ENCODE measurements at regions not wholly inside any gene's neighbourhood (a gene's known extent, or its start where the extent isn't known, plus 50 kb on each side); places are given as distances from the start of the nearest gene placed in this dataset.
"Not testable (repeated sequence)": the region's sequence is repeated elsewhere in the genome, so short reads cannot be mapped to it uniquely, and the experiment has no call there.

DNA sequence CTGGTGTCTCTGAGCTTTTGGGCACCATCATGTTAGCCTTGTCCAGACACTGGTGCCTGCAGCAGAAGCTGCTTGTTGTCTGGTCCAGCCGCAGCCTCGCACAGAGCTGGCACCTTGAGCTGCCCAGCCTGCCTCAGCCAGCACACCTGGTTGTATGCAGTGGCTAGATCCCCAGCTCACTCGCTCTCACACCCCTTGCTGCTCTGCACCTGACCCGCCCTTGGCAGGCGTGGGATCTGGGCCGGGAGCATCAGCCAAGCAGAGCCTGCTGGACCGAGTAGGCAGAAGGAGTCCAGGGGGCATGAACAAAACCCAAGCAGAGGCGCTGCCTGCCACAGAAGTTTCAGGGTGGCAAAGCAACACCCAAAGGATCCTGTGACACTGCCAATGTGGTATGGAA is 79.7 kb upstream of the ITGB1 start:
- DNase-seq, result no peak
- WGBS (ENCODE audit: insufficient coverage, low lambda C conversion rate), result no CpG with 5 or more reads among the region's 8 CpGs
- no peaks in the 10 kb centered on the region for H3K36me3 ChIP-seq (ENCODE audit: control insufficient read depth, insufficient read depth, low read length)
- no peak overlapping the region for H3K4me3 ChIP-seq (ENCODE audit: low read length)
- no peaks in the 10 kb centered on the region for H3K4me1 ChIP-seq (ENCODE audit: control insufficient read depth, insufficient read depth, low read length)
- no peaks in the 10 kb centered on the region for H3K27me3 ChIP-seq (ENCODE audit: control insufficient read depth, insufficient read depth, low read length)
- no peak overlapping the region for H3K27ac ChIP-seq (ENCODE audit: low read length)
- H3K9me3 ChIP-seq (ENCODE audit: control insufficient read depth, low read depth, low read length), result peaks cover 5% of the 10 kb centered on the region

DNA sequence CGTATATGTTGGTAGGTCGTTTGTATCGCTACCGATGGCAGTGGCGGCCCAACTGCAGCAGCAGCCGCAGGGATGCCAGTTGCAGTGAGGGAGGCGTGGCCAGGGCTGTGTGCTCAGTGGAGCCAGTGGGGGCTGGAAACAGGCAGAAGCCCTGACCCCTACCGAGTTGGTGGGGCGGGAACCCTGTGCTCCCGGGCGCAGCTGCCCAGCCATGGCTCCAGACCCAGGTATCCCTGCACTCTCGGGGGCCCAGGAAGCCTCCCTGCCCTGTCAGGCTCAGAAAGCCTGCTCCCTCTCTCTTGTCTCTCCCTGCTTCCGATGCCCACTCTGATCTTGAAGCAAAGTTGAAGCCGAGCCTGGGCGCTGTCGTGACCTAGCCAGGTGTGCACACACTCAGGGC is 78.6 kb upstream of the ITGB1 start:
- Histone ChIP-seq H3K27ac (ENCODE audit: low read length) (no peak overlapping the region), H3K36me3 (ENCODE audit: control insufficient read depth, insufficient read depth, low read length) (no peaks in the 10 kb centered on the region), H3K4me1 (ENCODE audit: control insufficient read depth, insufficient read depth, low read length) (no peaks in the 10 kb centered on the region), H3K27me3 (ENCODE audit: control insufficient read depth, insufficient read depth, low read length) (no peaks in the 10 kb centered on the region), H3K9me3 (ENCODE audit: control insufficient read depth, low read depth, low read length) (peaks cover 5% of the 10 kb centered on the region), H3K4me3 (ENCODE audit: low read length) (no peak overlapping the region)
- DNase-seq, result no peak
- WGBS (ENCODE audit: insufficient coverage, low lambda C conversion rate), result no CpG with 5 or more reads among the region's 16 CpGs

DNA sequence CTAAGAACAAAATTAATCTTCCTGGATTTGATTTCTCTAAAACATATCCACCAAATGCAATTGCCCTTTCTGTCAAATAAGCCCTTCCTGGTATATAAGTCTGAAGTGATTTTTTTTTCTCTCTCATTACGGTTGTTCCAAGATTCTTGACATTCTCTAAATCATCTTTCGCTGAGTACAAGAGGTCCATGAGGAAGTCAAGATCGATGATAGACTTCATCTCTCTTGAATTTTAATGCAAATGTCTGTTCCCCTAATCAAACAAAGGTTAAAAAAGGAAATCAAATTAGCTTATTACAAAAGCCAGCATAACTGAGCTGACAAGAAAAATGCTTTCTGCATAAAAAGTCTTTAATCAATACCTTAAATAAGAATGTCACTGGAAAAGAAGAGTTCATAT is 77.4 kb upstream of the ITGB1 start:
- Histone ChIP-seq H3K27ac (ENCODE audit: low read length) (no peak overlapping the region), H3K4me1 (ENCODE audit: control insufficient read depth, insufficient read depth, low read length) (no peaks in the 10 kb centered on the region), H3K9me3 (ENCODE audit: control insufficient read depth, low read depth, low read length) (peaks cover 5% of the 10 kb centered on the region), H3K4me3 (ENCODE audit: low read length) (no peak overlapping the region), H3K36me3 (ENCODE audit: control insufficient read depth, insufficient read depth, low read length) (no peaks in the 10 kb centered on the region), H3K27me3 (ENCODE audit: control insufficient read depth, insufficient read depth, low read length) (no peaks in the 10 kb centered on the region)
- 67% methylated on average over 2 of the region's 3 CpGs for WGBS (ENCODE audit: insufficient coverage, low lambda C conversion rate)
- no peak for DNase-seq

DNA sequence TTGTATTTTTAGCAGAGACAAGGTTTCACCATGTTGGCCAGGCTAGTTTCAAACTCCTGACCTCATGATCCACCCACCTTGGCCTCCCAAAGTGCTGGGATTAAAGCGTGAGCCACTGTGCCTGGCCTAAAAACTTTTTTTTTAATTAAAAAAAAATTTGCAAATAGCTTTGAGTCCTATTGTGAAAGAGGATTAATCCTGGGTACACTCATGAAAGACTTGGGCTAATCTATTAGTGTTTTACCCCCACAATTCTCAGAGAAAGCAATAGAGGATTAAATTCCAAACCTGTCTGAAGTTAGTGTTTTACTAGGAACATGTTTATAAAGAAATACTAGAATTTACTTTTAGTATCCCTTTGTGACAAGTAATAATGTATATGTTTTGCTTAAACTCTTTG is 76.9 kb upstream of the ITGB1 start:
- peaks cover 5% of the 10 kb centered on the region for H3K9me3 ChIP-seq (ENCODE audit: control insufficient read depth, low read depth, low read length)
- no peak overlapping the region for H3K4me3 ChIP-seq (ENCODE audit: low read length)
- no peaks in the 10 kb centered on the region for H3K27me3 ChIP-seq (ENCODE audit: control insufficient read depth, insufficient read depth, low read length)
- H3K27ac ChIP-seq (ENCODE audit: low read length), result no peak overlapping the region
- H3K4me1 ChIP-seq (ENCODE audit: control insufficient read depth, insufficient read depth, low read length), result no peaks in the 10 kb centered on the region
- DNase-seq, result no peak
- no peaks in the 10 kb centered on the region for H3K36me3 ChIP-seq (ENCODE audit: control insufficient read depth, insufficient read depth, low read length)
- WGBS (ENCODE audit: insufficient coverage, low lambda C conversion rate), result no CpG with 5 or more reads among the region's 1 CpG

DNA sequence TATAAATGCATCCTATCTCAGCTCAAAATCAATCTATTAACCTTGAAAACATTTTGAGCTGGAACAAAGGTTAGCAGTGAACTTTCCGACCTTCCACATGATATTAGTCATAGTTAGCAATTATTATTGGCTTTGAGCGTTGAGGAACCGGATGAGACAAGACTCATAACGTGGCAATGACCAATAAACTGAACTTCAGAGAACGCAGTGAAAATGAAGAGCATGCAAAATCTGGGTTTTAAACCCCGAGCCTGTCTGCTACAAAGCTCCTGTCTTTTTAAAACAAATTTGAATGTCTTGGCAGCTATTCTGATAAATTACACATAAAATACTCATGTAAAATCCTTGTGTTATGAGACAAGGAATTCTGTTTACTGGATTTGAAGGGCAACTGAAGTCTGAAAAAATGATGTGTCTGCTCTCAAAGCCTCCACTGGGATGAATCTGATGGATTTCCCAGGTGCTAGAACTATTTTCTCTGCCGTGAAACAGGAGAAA is 74.7 kb upstream of the ITGB1 start:
- Histone ChIP-seq H3K4me1 (ENCODE audit: control insufficient read depth, insufficient read depth, low read length) (no peaks in the 10 kb centered on the region), H3K27ac (ENCODE audit: low read length) (no peak overlapping the region), H3K27me3 (ENCODE audit: control insufficient read depth, insufficient read depth, low read length) (no peaks in the 10 kb centered on the region), H3K36me3 (ENCODE audit: control insufficient read depth, insufficient read depth, low read length) (no peaks in the 10 kb centered on the region), H3K4me3 (ENCODE audit: low read length) (no peak overlapping the region), H3K9me3 (ENCODE audit: control insufficient read depth, low read depth, low read length) (peaks cover 5% of the 10 kb centered on the region)
- DNase-seq, result no peak
- 60% methylated on average over 3 of the region's 7 CpGs for WGBS (ENCODE audit: insufficient coverage, low lambda C conversion rate)

DNA sequence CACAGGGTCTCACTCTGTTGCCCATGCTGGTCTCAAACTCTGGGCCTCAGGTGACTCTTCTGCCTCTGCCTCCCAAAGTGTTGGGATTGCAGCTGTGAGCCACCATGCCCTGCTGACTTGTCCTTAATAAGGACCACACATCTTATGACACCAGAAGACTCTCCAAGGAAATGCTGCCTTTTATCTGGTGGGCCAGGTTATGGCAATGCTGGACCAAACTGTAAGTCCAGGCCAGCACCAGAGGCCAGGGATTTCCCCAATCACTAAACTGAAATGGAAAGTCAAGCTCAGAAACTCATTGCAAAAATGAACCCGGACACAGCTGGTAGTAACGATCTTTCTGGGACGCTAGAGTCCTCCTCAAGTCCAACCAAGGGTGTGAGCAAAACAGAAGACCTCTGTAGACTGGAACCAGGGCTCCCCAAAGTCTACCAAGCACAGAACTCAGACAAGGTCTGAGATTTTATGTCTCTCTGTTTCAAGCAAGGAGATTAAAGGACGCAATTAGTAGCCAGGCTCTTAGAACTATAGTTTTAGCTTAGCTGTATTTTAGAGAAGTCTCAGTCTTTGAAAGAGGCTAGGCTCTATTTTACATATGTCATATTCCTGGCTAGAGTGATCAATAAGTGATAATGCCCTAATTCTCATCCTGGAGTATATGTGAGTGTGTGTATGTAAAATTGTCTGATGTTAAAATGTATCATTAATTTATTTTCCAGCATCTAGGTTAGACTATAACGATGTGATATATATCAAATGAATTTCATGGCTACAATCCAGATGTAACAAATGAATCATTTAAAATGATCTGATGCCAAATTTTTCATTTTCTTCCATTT is 74.0 kb upstream of the ITGB1 start:
- no peaks in the 10 kb centered on the region for H3K36me3 ChIP-seq (ENCODE audit: control insufficient read depth, insufficient read depth, low read length)
- no peaks in the 10 kb centered on the region for H3K27me3 ChIP-seq (ENCODE audit: control insufficient read depth, insufficient read depth, low read length)
- no peak for DNase-seq
- no peak overlapping the region for H3K27ac ChIP-seq (ENCODE audit: low read length)
- no peaks in the 10 kb centered on the region for H3K4me1 ChIP-seq (ENCODE audit: control insufficient read depth, insufficient read depth, low read length)
- peaks cover 5% of the 10 kb centered on the region for H3K9me3 ChIP-seq (ENCODE audit: control insufficient read depth, low read depth, low read length)
- H3K4me3 ChIP-seq (ENCODE audit: low read length), result no peak overlapping the region
- WGBS (ENCODE audit: insufficient coverage, low lambda C conversion rate), result 80% methylated on average over 1 of the region's 5 CpGs

DNA sequence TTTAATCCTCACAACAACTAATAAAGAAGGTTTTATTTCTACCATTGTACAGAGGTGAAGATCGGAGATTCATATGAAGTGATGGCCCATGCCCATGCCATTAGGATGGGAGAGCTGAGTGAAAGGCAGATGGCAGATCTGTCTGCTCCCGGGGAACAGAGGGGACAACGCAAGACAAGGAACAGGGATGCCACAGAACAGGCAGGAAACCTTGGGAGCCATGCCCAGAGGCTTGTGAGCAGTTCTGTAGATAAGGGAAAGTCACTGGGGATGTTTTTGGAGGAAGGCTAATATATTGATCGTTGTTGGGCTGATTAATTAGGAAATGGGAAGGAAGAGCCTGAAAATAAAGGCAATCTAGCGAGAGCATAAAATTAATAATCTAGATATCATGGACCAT is 73.1 kb upstream of the ITGB1 start:
- Histone ChIP-seq H3K4me3 (ENCODE audit: low read length) (no peak overlapping the region), H3K4me1 (ENCODE audit: control insufficient read depth, insufficient read depth, low read length) (no peaks in the 10 kb centered on the region), H3K27ac (ENCODE audit: low read length) (no peak overlapping the region), H3K27me3 (ENCODE audit: control insufficient read depth, insufficient read depth, low read length) (no peaks in the 10 kb centered on the region), H3K9me3 (ENCODE audit: control insufficient read depth, low read depth, low read length) (no peaks in the 10 kb centered on the region), H3K36me3 (ENCODE audit: control insufficient read depth, insufficient read depth, low read length) (no peaks in the 10 kb centered on the region)
- 100% methylated on average over 1 of the region's 5 CpGs for WGBS (ENCODE audit: insufficient coverage, low lambda C conversion rate)
- DNase-seq, result no peak

DNA sequence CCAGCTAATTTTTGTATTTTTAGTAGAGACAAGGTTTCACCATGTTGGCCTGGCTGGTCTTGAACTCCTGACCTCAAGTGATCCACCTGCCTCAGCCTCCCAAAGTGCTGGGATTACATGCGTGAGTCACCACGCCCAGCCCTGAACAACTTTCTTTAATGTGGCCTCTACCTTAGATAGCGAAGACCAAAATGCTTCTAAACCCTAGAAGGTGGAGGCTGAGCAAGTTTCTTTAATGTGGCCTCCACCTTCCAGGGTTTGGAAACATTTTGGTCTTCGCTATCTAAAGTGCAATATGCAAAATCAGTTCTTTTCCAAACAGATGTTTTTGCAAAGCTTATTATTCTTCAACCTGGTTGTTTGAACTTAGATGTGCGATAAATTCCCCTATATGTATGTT is 70.5 kb upstream of the ITGB1 start:
- not testable (repeated sequence) for H3K27ac ChIP-seq (ENCODE audit: low read length); DNase-seq; H3K36me3 ChIP-seq (ENCODE audit: control insufficient read depth, insufficient read depth, low read length); H3K9me3 ChIP-seq (ENCODE audit: control insufficient read depth, low read depth, low read length); H3K27me3 ChIP-seq (ENCODE audit: control insufficient read depth, insufficient read depth, low read length); H3K4me3 ChIP-seq (ENCODE audit: low read length); H3K4me1 ChIP-seq (ENCODE audit: control insufficient read depth, insufficient read depth, low read length)
- 96% methylated on average over 2 of the region's 5 CpGs for WGBS (ENCODE audit: insufficient coverage, low lambda C conversion rate)

DNA sequence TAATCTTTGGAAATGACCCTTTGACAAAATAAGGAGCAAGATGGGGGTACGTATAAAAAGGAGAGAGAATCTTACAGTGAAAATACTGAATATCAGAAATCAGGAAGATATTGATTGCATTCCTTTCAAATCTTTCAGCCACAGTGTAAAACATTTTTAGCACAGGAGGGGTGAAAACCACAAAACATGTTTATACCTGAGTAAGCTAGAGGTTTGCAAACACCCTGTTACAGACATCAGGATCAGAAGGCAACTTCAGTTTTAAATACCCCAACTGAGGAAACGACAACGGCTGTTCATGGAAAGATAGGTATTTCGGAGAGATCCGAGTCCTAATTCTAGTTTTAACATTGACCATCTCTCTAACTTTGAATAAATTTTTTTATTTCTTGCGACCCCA is 69.1 kb upstream of the ITGB1 start:
- H3K4me1 ChIP-seq (ENCODE audit: control insufficient read depth, insufficient read depth, low read length), result no peaks in the 10 kb centered on the region
- no peak overlapping the region for H3K4me3 ChIP-seq (ENCODE audit: low read length)
- H3K9me3 ChIP-seq (ENCODE audit: control insufficient read depth, low read depth, low read length), result no peaks in the 10 kb centered on the region
- H3K27ac ChIP-seq (ENCODE audit: low read length), result no peak overlapping the region
- H3K36me3 ChIP-seq (ENCODE audit: control insufficient read depth, insufficient read depth, low read length), result no peaks in the 10 kb centered on the region
- DNase-seq, result no peak
- WGBS (ENCODE audit: insufficient coverage, low lambda C conversion rate), result 100% methylated on average over 1 of the region's 6 CpGs
- no peaks in the 10 kb centered on the region for H3K27me3 ChIP-seq (ENCODE audit: control insufficient read depth, insufficient read depth, low read length)

DNA sequence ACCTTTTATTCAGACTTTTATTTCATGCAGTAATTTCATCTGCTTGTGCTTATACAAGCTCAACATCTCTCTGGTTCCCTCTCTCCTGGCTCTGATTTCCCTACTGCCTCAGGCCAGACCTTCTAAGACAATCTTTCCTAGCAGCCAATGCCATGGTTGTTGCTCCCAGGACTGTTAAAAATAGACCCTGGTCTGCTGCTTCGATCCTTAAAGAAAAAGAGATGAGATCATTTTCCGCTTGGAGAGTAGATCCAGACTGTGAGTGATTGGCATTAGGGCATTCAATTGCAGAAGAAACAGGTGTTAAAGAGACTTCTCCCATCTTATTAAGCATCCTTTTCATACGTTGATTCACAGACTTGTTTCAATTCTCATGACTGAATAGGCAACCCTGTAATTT is 68.4 kb upstream of the ITGB1 start:
- Histone ChIP-seq H3K27me3 (ENCODE audit: control insufficient read depth, insufficient read depth, low read length) (no peaks in the 10 kb centered on the region), H3K4me1 (ENCODE audit: control insufficient read depth, insufficient read depth, low read length) (no peaks in the 10 kb centered on the region), H3K9me3 (ENCODE audit: control insufficient read depth, low read depth, low read length) (no peaks in the 10 kb centered on the region), H3K36me3 (ENCODE audit: control insufficient read depth, insufficient read depth, low read length) (no peaks in the 10 kb centered on the region), H3K27ac (ENCODE audit: low read length) (no peak overlapping the region), H3K4me3 (ENCODE audit: low read length) (no peak overlapping the region)
- DNase-seq, result no peak
- no CpG with 5 or more reads among the region's 3 CpGs for WGBS (ENCODE audit: insufficient coverage, low lambda C conversion rate)

DNA sequence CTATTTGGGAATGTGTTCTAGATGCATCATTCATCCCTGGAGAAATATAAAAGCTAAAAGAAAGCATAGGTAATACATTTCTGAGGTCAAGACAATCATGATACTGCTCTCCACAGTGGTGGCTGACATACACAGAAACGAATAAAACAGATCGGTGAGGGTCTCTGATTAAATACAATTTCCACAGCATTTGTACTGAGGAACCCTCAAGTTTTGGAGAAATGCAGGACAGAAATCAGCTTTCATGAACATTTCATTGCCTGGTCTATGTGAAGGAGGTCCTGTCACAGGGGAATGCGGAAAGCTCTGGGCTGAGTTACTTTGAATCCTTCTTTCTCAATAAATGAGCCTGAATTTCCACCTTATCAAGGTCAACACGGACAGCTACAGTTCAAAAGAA is 67.9 kb upstream of the ITGB1 start:
- Histone ChIP-seq H3K27me3 (ENCODE audit: control insufficient read depth, insufficient read depth, low read length) (no peaks in the 10 kb centered on the region), H3K9me3 (ENCODE audit: control insufficient read depth, low read depth, low read length) (no peaks in the 10 kb centered on the region), H3K27ac (ENCODE audit: low read length) (no peak overlapping the region), H3K4me1 (ENCODE audit: control insufficient read depth, insufficient read depth, low read length) (no peaks in the 10 kb centered on the region), H3K36me3 (ENCODE audit: control insufficient read depth, insufficient read depth, low read length) (no peaks in the 10 kb centered on the region), H3K4me3 (ENCODE audit: low read length) (no peak overlapping the region)
- DNase-seq, result no peak
- no CpG with 5 or more reads among the region's 4 CpGs for WGBS (ENCODE audit: insufficient coverage, low lambda C conversion rate)

All from large intestine (tissue), 3 donors.